ENCODE measurements at regions not wholly inside any gene's neighbourhood (a gene's known extent, or its start where the extent isn't known, plus 50 kb on each side); places are given as distances from the start of the nearest gene placed in this dataset.

DNA sequence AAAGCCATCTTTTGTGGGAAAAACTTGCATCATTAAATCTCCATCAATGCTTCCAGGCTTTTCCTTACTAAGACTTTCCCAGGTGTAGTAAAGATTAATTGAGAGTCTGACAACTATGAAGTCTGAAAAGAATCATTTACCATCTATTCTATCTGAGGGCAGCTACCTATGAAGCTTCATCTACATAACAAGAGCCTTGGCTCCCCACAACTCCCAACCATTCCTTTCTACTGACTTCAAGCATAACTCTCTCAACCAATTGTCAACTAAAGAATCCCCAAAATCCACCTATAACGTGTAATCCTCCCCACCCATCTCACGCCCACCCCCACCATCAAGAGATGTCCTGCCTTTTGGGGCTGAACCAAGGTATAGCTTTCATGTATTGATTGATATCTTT is 101.5 kb upstream of the GABRA2 start:
- DNase-seq (ENCODE audit: low read depth in 2 of 2) = no peak
- no peak overlapping the region for H3K4me3 ChIP-seq (replicated peaks in 1 of 2; ENCODE audit: low read depth in 2 of 2, low read length in 2 of 2)
- TF ChIP-seq, protein P1, sequence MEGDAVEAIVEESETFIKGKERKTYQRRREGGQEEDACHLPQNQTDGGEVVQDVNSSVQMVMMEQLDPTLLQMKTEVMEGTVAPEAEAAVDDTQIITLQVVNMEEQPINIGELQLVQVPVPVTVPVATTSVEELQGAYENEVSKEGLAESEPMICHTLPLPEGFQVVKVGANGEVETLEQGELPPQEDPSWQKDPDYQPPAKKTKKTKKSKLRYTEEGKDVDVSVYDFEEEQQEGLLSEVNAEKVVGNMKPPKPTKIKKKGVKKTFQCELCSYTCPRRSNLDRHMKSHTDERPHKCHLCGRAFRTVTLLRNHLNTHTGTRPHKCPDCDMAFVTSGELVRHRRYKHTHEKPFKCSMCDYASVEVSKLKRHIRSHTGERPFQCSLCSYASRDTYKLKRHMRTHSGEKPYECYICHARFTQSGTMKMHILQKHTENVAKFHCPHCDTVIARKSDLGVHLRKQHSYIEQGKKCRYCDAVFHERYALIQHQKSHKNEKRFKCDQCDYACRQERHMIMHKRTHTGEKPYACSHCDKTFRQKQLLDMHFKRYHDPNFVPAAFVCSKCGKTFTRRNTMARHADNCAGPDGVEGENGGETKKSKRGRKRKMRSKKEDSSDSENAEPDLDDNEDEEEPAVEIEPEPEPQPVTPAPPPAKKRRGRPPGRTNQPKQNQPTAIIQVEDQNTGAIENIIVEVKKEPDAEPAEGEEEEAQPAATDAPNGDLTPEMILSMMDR (IDR thresholded peaks at IDR 0.05; ENCODE audit: low read depth, low read length) = no peak

DNA sequence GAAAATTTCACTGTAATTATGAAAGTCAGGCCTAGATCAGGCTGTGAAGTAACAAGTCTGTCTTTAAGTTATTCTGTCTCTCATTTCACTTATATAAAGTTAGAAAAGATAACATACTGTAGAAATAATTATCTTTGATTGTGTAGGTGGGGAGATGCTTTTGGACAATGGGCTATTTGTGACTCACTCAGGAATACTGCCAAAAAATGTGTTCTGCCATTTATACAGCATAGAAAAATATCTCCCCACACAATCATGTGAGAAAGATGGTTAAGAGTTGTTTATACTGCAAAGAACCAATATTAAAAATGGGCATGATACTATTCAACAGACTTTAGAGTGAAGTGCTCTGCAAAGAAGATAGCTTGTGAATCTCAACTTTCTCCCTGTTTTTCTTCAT is 95.0 kb upstream of the GABRA2 start:
- peak; percentile 7 to 47 for DNase-seq (ENCODE audit: low read depth in 2 of 2)
- TF ChIP-seq, protein P1 (IDR thresholded peaks at IDR 0.05; ENCODE audit: low read depth, low read length) = no peak

DNA sequence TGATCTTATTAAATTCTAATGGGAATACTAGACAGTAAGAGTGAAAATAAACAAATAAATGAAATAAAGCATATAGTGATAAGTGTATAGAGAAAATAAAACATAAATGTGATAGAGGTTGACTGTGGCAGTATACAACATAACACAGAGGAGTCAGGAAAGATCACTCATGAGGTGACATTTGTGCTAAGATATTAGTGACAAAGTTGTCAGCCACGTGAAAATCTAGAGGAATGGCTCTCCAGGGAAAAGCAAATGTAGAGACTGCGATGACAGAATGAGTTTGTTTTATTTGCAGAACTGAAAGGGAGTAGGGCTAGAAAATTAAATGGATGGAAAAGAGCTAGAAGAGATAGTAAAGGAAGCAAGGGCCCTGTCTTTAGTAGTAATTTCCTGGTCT is 72.8 kb upstream of the GABRA2 start:
- H3K4me3 ChIP-seq (replicated peaks in 1 of 2; ENCODE audit: low read depth in 2 of 2, low read length in 2 of 2) = no peak overlapping the region
- TF ChIP-seq, protein P1 (IDR thresholded peaks at IDR 0.05; ENCODE audit: low read depth, low read length) = no peak
- DNase-seq (ENCODE audit: low read depth in 2 of 2) = no peak

More for the DNA sequence above, 95.0 kb upstream of the GABRA2 start:
- H3K4me3 ChIP-seq (replicated peaks in 1 of 2; ENCODE audit: low read depth in 2 of 2, low read length in 2 of 2) = no peak overlapping the region

DNA sequence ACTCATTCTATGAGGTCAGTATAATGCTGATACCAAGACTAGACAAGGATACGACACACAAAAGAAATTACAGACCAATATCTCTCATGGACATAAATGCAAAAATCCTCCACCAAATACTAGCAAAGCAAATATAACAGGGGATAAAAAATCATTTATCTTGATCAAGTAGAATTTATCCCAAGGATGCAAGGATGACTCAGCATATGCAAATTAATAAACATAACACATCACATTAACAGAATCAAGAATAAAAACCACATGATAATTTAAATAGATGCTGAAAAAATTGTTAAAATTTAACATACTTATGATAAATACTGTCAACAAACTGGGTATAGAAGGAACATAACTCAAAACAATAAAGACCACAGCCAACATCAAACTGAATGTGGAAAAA is 69.4 kb upstream of the GABRA2 start:
- no peak for DNase-seq (ENCODE audit: low read depth in 2 of 2)
- TF ChIP-seq, protein P1 (IDR thresholded peaks at IDR 0.05; ENCODE audit: low read depth, low read length) = no peak
- H3K4me3 ChIP-seq (replicated peaks in 1 of 2; ENCODE audit: low read depth in 2 of 2, low read length in 2 of 2) = no peak overlapping the region

DNA sequence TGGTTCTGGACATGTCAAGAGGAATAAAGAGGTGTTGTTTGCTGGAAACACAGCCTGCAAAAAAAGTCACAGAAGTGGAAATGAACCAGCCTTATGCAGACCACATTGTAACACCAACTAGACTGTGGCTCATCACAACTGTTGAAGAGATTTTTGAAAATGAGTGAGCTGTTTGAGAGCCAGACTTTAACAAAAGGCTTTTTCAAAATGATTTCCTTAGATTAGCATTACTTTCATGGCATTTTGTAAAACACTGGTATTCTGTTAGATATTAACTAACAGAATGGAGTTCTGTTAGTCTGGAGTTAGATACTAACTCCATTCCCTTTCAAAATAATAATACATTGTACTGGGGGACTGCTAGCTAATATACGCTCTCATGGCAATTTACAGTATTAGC is 60.6 kb upstream of the GABRA2 start:
- DNase-seq (ENCODE audit: low read depth in 2 of 2) = no peak
- no peak overlapping the region for H3K4me3 ChIP-seq (replicated peaks in 1 of 2; ENCODE audit: low read depth in 2 of 2, low read length in 2 of 2)
- TF ChIP-seq, protein P1 (IDR thresholded peaks at IDR 0.05; ENCODE audit: low read depth, low read length) = no peak

DNA sequence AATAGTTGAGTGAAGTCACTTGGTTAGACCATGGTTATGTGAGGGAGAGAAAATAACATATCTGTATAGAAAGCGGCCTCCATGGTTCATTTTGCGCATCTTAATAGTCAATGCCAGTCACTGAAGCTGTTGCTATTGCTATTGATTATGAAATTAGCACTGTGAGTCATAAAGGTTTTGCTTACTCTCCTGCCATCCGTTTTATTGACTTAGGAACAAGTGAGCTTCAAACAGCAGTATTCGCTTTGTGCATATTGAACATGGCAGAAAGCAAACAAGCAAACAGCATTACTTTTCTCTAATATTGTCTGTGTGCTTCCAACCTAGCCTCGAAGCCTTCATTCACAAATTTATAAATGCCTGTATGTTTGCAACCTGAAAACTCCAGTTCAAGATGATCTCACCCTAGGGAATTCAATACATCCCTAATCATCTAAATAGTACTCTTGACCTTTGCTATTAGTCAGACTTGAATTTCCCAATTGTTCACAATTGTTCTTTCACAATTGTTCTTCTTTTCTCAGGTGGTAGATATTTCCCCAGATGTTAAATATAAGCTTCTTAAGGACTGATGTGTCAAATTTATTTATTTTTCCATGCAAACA is 55.9 kb upstream of the GABRA2 start:
- H3K4me3 ChIP-seq (replicated peaks in 1 of 2; ENCODE audit: low read depth in 2 of 2, low read length in 2 of 2) = no peak overlapping the region
- DNase-seq (ENCODE audit: low read depth in 2 of 2) = peak in 1 of 2 donors; percentile 13
- TF ChIP-seq, protein P1 (IDR thresholded peaks at IDR 0.05; ENCODE audit: low read depth, low read length) = no peak
